Breast epithelium (tissue), 4 donors: ENCODE measurements at regions not wholly inside any gene's neighbourhood (a gene's known extent, or its start where the extent isn't known, plus 50 kb on each side); places are given as distances from the start of the nearest gene placed in this dataset.
"Not testable (repeated sequence)": the region's sequence is repeated elsewhere in the genome, so short reads cannot be mapped to it uniquely, and the experiment has no call there.

Source experiments
- DNase-seq, 2 donors: peaks; one replicate each; pipeline ENCODE4 v3.0.0-alpha.2; 2019; ENCODE audit warnings: low spot score in 2 of 2
- H3K27ac ChIP-seq, 2 donors: fragments of 200-600 bp; sonication (generic) in 1 of 2; one replicate each; pipeline ENCODE4 v1.5.1; 2016 to 2019; ENCODE audit warnings: mild to moderate bottlenecking in 1 of 2
- H3K27me3 ChIP-seq, 2 donors: fragments of 200-600 bp; sonication (generic) in 1 of 2; one replicate each; pipeline versions ENCODE4 v1.5.1 to v1.6.0; 2017 to 2019; ENCODE audit warnings: control low read depth in 1 of 2, mild to moderate bottlenecking in 1 of 2
- H3K36me3 ChIP-seq: fragments of 200-600 bp; one replicate; pipeline ENCODE4 v1.5.1; 2019
- H3K4me1 ChIP-seq, 2 donors: fragments of 200-600 bp; sonication (generic); one replicate each; pipeline ENCODE4 v1.5.1; 2016 to 2019; ENCODE audit warnings: control low read depth in 1 of 2
- H3K4me3 ChIP-seq, 3 donors: fragments of 200-600 bp; sonication (generic); 1 replicate in 2 of 3; 2 replicates in 1 of 3; pipeline ENCODE4 v1.5.1; 2016 to 2019; ENCODE audit warnings: mild to moderate bottlenecking in 3 of 3, moderate library complexity in 2 of 3
- H3K9me3 ChIP-seq, 2 donors: fragments of 200-600 bp; sonication (generic) in 1 of 2; one replicate each; pipeline ENCODE4 v1.5.1; 2016 to 2019; ENCODE audit warnings: control low read depth in 1 of 2
- POLR2A ChIP-seq: fragments of 450-650 bp; IDR thresholded peaks from one replicate; pipeline ENCODE4 v1.6.1; 2016; ENCODE audit warnings: antibody characterized with exemption, mild to moderate bottlenecking, moderate library complexity
- POLR2AphosphoS5 ChIP-seq, 3 donors: sonication (generic); formaldehyde crosslinking; IDR thresholded peaks; one replicate each; pipeline ENCODE4 v1.6.1; 2017; ENCODE audit warnings: antibody characterized with exemption in 3 of 3
- intact Hi-C: fragments of 100-400 bp; cut with DNase I; formaldehyde crosslinking; loops from one replicate; pipeline ENCODE4 v1.15.1; 2023; ENCODE audit warnings: low total_unique reads
- TF ChIP-seq, protein P1 (sequence below), 3 donors: fragments of 450-650 bp; IDR thresholded peaks; one replicate each; pipeline ENCODE4 v1.5.1; 2016 to 2017; ENCODE audit warnings: antibody characterized with exemption in 3 of 3, mild to moderate bottlenecking in 3 of 3, moderate library complexity in 3 of 3

DNA sequence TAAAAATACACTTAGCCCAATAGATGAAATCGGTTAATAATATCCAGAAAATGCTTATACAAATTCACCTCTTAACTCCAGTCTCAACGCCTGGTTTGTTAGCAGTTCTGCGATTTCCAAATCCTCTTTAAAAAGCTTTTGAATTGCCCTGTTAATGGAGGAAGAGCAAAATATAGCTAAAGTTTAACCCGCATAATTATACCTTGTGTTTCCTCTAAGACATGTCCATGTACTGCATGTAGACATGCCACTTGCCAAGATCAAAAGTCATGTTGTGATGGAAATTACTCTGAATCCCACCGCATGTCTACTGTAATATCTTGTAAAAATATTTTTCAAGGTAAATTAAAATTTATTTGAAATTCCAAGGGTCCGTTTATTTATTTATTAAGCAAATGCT lies 291.2 kb upstream of the LRP1B start:
- no peak overlapping the region for H3K27ac ChIP-seq
- TF ChIP-seq POLR2AphosphoS5 (IDR thresholded peaks at IDR 0.05) (no peak), POLR2A (no peak)
- TF ChIP-seq, protein P1, sequence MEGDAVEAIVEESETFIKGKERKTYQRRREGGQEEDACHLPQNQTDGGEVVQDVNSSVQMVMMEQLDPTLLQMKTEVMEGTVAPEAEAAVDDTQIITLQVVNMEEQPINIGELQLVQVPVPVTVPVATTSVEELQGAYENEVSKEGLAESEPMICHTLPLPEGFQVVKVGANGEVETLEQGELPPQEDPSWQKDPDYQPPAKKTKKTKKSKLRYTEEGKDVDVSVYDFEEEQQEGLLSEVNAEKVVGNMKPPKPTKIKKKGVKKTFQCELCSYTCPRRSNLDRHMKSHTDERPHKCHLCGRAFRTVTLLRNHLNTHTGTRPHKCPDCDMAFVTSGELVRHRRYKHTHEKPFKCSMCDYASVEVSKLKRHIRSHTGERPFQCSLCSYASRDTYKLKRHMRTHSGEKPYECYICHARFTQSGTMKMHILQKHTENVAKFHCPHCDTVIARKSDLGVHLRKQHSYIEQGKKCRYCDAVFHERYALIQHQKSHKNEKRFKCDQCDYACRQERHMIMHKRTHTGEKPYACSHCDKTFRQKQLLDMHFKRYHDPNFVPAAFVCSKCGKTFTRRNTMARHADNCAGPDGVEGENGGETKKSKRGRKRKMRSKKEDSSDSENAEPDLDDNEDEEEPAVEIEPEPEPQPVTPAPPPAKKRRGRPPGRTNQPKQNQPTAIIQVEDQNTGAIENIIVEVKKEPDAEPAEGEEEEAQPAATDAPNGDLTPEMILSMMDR (IDR thresholded peaks at IDR 0.05) = no peak
- no peak overlapping the region for H3K4me3 ChIP-seq
- H3K36me3 ChIP-seq = no peaks in the 10 kb centered on the region
- DNase-seq = no peak
- H3K4me1 ChIP-seq = no peaks in the 10 kb centered on the region
- intact Hi-C loops = no loop called here
- H3K27me3 ChIP-seq = no peaks in the 10 kb centered on the region
- no peaks in the 10 kb centered on the region for H3K9me3 ChIP-seq

DNA sequence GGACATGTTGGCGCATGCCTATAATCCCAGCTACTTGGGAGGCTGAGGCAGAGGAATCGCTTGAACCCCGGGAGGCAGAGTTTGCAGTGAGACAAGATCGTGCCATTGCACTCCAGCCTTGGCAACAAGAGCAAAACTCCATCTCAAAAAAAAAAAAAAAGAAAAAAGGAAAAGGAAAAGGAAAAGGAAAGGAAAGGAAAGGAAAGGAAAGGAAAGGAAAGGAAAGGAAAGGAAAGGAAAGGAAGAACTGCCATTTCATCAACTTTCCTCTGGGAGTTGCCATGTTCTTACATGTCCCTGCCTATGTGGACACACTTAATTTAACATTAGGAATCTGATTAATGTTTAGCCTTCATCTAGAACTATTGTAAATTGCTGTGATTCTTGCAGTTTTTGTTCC lies 287.9 kb upstream of the LRP1B start:
- H3K4me1 ChIP-seq, H3K27ac ChIP-seq, H3K4me3 ChIP-seq, H3K9me3 ChIP-seq, intact Hi-C loops, H3K36me3 ChIP-seq, H3K27me3 ChIP-seq, DNase-seq: not testable (repeated sequence)

DNA sequence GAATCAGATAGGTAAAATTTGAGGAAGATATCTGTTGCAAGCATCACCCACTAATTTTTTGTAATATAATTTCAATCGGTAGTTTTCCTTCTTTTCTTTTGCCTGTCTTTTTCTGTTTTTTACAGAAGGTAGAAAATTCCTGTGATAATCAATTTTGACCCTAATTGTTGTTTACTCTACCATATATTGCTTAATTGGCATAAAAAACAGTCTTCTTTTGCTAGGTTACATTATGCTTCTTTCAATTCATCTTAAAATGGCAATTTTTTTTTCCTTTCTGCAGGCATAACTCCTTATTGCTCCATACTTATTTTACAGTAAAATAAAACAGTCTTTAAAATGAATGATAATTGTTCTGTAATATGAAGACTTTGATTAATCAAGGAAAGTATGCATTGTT lies 286.2 kb upstream of the LRP1B start:
- intact Hi-C loops = no loop called here
- Histone ChIP-seq H3K27me3 (no peaks in the 10 kb centered on the region), H3K4me3 (no peak overlapping the region), H3K4me1 (no peaks in the 10 kb centered on the region), H3K27ac (no peak overlapping the region), H3K9me3 (no peaks in the 10 kb centered on the region), H3K36me3 (no peaks in the 10 kb centered on the region)
- DNase-seq = no peak
- TF ChIP-seq, protein P1 (IDR thresholded peaks at IDR 0.05) = no peak
- TF ChIP-seq POLR2AphosphoS5 (IDR thresholded peaks at IDR 0.05) (no peak), POLR2A (no peak)

DNA sequence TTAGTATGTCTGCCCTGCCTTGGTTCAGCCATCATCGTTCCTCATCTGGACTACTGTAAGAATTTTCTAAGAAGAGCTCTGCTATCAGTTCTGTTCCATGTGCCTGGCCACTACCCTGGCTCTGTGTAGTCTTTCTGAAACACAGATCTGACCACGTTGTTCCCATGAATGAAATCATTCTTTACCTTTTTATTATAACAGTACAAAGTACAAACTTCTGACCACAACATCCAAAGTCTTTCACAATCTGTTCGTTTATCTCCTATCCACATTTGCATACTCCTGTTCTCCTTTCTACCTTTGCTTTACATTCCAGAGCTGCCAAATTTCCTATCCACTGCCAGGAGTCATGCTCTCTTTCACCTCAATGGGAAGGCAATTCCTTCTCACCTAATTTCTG lies 284.6 kb upstream of the LRP1B start:
- H3K27me3 ChIP-seq = no peaks in the 10 kb centered on the region
- H3K27ac ChIP-seq = no peak overlapping the region
- TF ChIP-seq POLR2AphosphoS5 (IDR thresholded peaks at IDR 0.05) (no peak), POLR2A (no peak)
- TF ChIP-seq, protein P1 (IDR thresholded peaks at IDR 0.05) = no peak
- no peaks in the 10 kb centered on the region for H3K36me3 ChIP-seq
- no peak overlapping the region for H3K4me3 ChIP-seq
- no peak for DNase-seq
- no peaks in the 10 kb centered on the region for H3K9me3 ChIP-seq
- no peaks in the 10 kb centered on the region for H3K4me1 ChIP-seq
- intact Hi-C loops = no loop called here

DNA sequence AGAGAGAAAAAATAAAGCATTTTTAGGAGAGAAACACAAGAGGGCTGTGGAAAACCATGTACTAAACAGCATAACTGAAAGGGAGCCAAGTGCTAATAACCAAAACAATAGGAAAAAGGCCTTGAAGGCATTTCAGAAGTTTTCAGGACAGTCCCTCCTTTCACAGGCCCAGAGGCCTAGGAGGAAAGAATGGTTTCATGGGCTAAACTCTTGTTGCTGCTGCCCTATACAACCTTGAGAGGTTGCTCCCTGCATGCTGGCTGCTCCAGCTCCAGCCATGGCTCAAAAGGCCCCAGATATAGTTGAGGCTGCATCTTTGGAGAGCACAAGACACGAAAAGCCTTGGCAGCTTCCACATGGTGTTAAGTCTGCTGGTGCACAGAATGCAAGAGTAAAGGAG lies 267.4 kb upstream of the LRP1B start:
- H3K36me3 ChIP-seq = no peaks in the 10 kb centered on the region
- intact Hi-C loops = no loop called here

More for the DNA sequence above, 267.4 kb upstream of the LRP1B start:
- no peak for DNase-seq
- Histone ChIP-seq H3K27ac (no peak overlapping the region), H3K9me3 (peaks cover 8 to 28% of the 10 kb centered on the region in 2 donors), H3K27me3 (no peaks in the 10 kb centered on the region), H3K4me3 (no peak overlapping the region), H3K4me1 (no peaks in the 10 kb centered on the region)
- TF ChIP-seq, protein P1 (IDR thresholded peaks at IDR 0.05) = no peak
- no peak for TF ChIP-seq POLR2AphosphoS5 (IDR thresholded peaks at IDR 0.05)
- no peak for TF ChIP-seq POLR2A
